HCT116 (cell line): ENCODE measurements at regions not wholly inside any gene's neighbourhood (a gene's known extent, or its start where the extent isn't known, plus 50 kb on each side); places are given as distances from the start of the nearest gene placed in this dataset.

Source experiments
- CEBPB ChIP-seq: IDR thresholded peaks from 2 replicates; pipeline ENCODE4 v1.6.1; 2012; ENCODE audit warnings: low read depth
- CTCF ChIP-seq, 3 experiments: fragments of 200-600 bp in 1 of 3; sonication (generic) in 1 of 3; IDR thresholded peaks in 2 of 3; conservative IDR thresholded peaks in 1 of 3; 2 replicates each; pipeline ENCODE4 v1.5.1; 2012 to 2017; ENCODE audit warnings: low read depth in 2 of 3, low read length in 2 of 3, antibody characterized with exemption in 1 of 3, borderline replicate concordance in 1 of 3, control low read depth in 1 of 3, mild to moderate bottlenecking in 1 of 3, mixed read lengths in 1 of 3, mixed run types in 1 of 3, moderate library complexity in 1 of 3; ENCODE audit not compliant: insufficient read depth in 1 of 3
- ELF1 ChIP-seq: IDR thresholded peaks from 2 replicates; pipeline ENCODE4 v1.6.1; 2012; ENCODE audit warnings: low read depth, borderline replicate concordance
- EZH2 ChIP-seq: fragments of 200-600 bp; sonication (generic); IDR thresholded peaks from 2 replicates; pipeline ENCODE4 v1.6.1; 2017; ENCODE audit warnings: antibody characterized with exemption, mixed run types
- EZH2phosphoT487 ChIP-seq: fragments of 200-600 bp; IDR thresholded peaks from 2 replicates; pipeline ENCODE4 v1.6.1; 2018; ENCODE audit warnings: antibody characterized with exemption, borderline replicate concordance
- JUND ChIP-seq: IDR thresholded peaks from 2 replicates; pipeline ENCODE4 v1.6.1; 2012
- MAX ChIP-seq: IDR thresholded peaks from 2 replicates; pipeline ENCODE4 v1.6.1; 2012
- POLR2A ChIP-seq: IDR thresholded peaks from 2 replicates; pipeline ENCODE4 v1.7.0; 2011; ENCODE audit warnings: borderline replicate concordance; ENCODE audit not compliant: insufficient read depth, insufficient read length; ENCODE audit errors: extremely low read depth
- POLR2AphosphoS5 ChIP-seq: IDR thresholded peaks from 2 replicates; pipeline ENCODE4 v1.6.1; 2011; ENCODE audit warnings: mild to moderate bottlenecking, low read depth, low read length, moderate library complexity
- RAD21 ChIP-seq: IDR thresholded peaks from 2 replicates; pipeline ENCODE4 v1.6.1; 2012; ENCODE audit warnings: low read depth, mild to moderate bottlenecking
- REST ChIP-seq: IDR thresholded peaks from 2 replicates; pipeline ENCODE4 v1.6.1; 2012; ENCODE audit warnings: low read depth
- SIN3A ChIP-seq: IDR thresholded peaks from 2 replicates; pipeline ENCODE4 v1.6.1; 2012; ENCODE audit warnings: low read depth
- YY1 ChIP-seq: IDR thresholded peaks from 2 replicates; pipeline ENCODE4 v1.6.1; 2011; ENCODE audit warnings: low read length, low read depth, moderate library complexity, mild to moderate bottlenecking; ENCODE audit not compliant: insufficient replicate concordance; ENCODE audit errors: extremely low read depth

GRCh38 chr12:34301251-34302130 is 279.2 kb downstream of the ALG10 start:
- no peak for TF ChIP-seq POLR2A
- no peak for TF ChIP-seq CTCF (IDR thresholded peaks at IDR 0.05 in 2 of 3, conservative IDR thresholded peaks at IDR 0.05 in 1 of 3; ENCODE audit: borderline replicate concordance in 1 of 3, insufficient read depth in 1 of 3, low read depth in 2 of 3, low read length in 2 of 3)
- TF ChIP-seq EZH2, result no peak
- TF ChIP-seq SIN3A, result no peak
- no peak for TF ChIP-seq RAD21
- no peak for TF ChIP-seq MAX
- no peak for TF ChIP-seq CEBPB
- TF ChIP-seq REST, result no peak
- TF ChIP-seq EZH2phosphoT487, result no peak
- no peak for TF ChIP-seq YY1
- TF ChIP-seq POLR2AphosphoS5, result no peak
- TF ChIP-seq JUND, result no peak
- TF ChIP-seq ELF1, result no peak
